ENCODE measurements at regions not wholly inside any gene's neighbourhood (a gene's known extent, or its start where the extent isn't known, plus 50 kb on each side); places are given as distances from the start of the nearest gene placed in this dataset.

DNA sequence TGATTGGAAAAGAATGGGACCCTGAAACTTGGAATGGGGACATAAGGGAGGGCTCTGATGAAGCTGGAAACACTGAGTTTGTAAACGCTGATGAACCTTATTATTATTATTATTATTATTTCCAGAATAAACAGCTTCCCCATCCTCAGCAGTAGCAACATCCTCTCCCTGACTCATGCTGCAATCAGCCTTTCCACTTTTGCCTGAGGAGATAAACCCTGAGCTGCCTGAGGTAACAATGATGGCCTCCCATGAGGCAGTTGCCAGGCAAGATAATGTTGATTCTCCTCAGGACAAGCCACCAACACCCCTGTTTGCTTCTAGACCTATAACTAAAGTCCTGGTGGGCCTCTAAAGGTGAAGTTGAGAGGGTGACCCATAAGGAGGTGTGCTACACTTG, 139.2 kb upstream of the ATP10B start:
- H3K36me3 ChIP-seq (replicated peaks in 1 of 2), result no peaks in the 10 kb centered on the region
- H3K27me3 ChIP-seq, result no peaks in the 10 kb centered on the region
- intact Hi-C loops (cut with DNase I), result no loop called here
- H3K27ac ChIP-seq, result no peak overlapping the region
- no peaks in the 10 kb centered on the region for H3K4me1 ChIP-seq (replicated peaks in 1 of 2)
- DNase-seq, result no peak
- H3K4me3 ChIP-seq, result no peak overlapping the region
- WGBS, 4 donors, result 67 to 90% (median 76%) methylated on average over 1 of the region's 1 CpG
- no peaks in the 10 kb centered on the region for H3K9me3 ChIP-seq (replicated peaks in 1 of 3)
- TF ChIP-seq, protein P1, sequence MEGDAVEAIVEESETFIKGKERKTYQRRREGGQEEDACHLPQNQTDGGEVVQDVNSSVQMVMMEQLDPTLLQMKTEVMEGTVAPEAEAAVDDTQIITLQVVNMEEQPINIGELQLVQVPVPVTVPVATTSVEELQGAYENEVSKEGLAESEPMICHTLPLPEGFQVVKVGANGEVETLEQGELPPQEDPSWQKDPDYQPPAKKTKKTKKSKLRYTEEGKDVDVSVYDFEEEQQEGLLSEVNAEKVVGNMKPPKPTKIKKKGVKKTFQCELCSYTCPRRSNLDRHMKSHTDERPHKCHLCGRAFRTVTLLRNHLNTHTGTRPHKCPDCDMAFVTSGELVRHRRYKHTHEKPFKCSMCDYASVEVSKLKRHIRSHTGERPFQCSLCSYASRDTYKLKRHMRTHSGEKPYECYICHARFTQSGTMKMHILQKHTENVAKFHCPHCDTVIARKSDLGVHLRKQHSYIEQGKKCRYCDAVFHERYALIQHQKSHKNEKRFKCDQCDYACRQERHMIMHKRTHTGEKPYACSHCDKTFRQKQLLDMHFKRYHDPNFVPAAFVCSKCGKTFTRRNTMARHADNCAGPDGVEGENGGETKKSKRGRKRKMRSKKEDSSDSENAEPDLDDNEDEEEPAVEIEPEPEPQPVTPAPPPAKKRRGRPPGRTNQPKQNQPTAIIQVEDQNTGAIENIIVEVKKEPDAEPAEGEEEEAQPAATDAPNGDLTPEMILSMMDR (IDR thresholded peaks at IDR 0.05), result no peak
- no peak for TF ChIP-seq POLR2A (IDR thresholded peaks at IDR 0.05)

- Histone ChIP-seq H3K27ac (no peak overlapping the region), H3K36me3 (replicated peaks in 1 of 2) (no peaks in the 10 kb centered on the region), H3K4me1 (replicated peaks in 1 of 2) (no peaks in the 10 kb centered on the region), H3K9me3 (replicated peaks in 1 of 3) (no peaks in the 10 kb centered on the region), H3K27me3 (no peaks in the 10 kb centered on the region), H3K4me3 (no peak overlapping the region)
- no peak for TF ChIP-seq POLR2A (IDR thresholded peaks at IDR 0.05)
- TF ChIP-seq, protein P1 (IDR thresholded peaks at IDR 0.05), result no peak
- 51 to 75% (median 67%) methylated on average over 3 of the region's 3 CpGs for WGBS, 4 donors
- no peak for DNase-seq
- intact Hi-C loops (cut with DNase I), result no loop called here
Measured at GRCh38 chr5:160979385-160979784, 127.4 kb upstream of the ATP10B start.

DNA sequence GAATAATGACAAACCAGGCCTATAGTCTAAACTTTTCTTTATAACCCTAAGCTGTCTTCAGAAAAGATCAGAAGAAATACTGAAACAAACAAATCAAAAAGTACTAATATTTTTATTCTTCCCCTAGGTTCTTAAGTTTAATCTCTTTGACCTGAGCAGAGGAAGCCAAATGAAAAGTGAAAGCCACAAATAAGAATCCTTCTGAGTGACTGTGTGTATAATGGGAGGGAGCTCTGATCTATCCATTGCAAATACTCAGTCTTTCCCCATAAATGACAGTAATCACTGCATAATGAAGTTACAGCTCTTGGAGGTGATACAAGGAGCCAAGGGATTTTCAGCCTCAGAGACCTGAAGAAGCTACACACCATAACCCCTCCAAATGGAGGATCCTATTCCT, 126.9 kb upstream of the ATP10B start:
- Histone ChIP-seq H3K36me3 (replicated peaks in 1 of 2) (no peaks in the 10 kb centered on the region), H3K4me1 (replicated peaks in 1 of 2) (no peaks in the 10 kb centered on the region), H3K27me3 (no peaks in the 10 kb centered on the region), H3K27ac (no peak overlapping the region), H3K4me3 (no peak overlapping the region), H3K9me3 (replicated peaks in 1 of 3) (no peaks in the 10 kb centered on the region)
- no peak for DNase-seq
- TF ChIP-seq POLR2A (IDR thresholded peaks at IDR 0.05), result no peak
- TF ChIP-seq, protein P1 (IDR thresholded peaks at IDR 0.05), result no peak
- intact Hi-C loops (cut with DNase I), result no loop called here

DNA sequence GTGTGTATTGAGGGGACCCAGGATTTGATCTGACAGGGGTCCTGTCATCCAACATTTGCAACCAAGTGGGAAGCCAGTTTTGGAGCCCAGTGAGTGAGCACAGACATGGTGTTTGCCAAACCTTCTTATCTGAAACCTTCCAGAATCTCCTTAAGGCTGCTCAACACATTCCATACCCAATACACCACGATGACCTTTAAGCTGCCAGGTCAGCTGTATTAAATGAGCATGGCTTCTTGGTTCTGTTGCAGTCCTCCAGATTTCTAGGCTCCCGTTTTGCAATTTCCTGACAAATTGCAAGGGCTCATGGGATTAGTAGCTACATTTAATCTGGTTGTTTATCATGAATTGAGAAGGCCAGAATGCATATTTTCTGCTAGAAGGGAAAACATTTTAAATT, 124.2 kb upstream of the ATP10B start:
- Histone ChIP-seq H3K9me3 (replicated peaks in 1 of 3) (no peaks in the 10 kb centered on the region), H3K4me1 (replicated peaks in 1 of 2) (no peaks in the 10 kb centered on the region), H3K4me3 (no peak overlapping the region), H3K27ac (no peak overlapping the region), H3K27me3 (no peaks in the 10 kb centered on the region), H3K36me3 (replicated peaks in 1 of 2) (no peaks in the 10 kb centered on the region)
- TF ChIP-seq, protein P1 (IDR thresholded peaks at IDR 0.05), result no peak
- no peak for TF ChIP-seq POLR2A (IDR thresholded peaks at IDR 0.05)
- DNase-seq, result no peak
- WGBS, 4 donors, result 58 to 72% (median 64%) methylated on average over 2 of the region's 2 CpGs
- intact Hi-C loops (cut with DNase I), result no loop called here

Measured in adrenal gland (tissue), 9 donors.